NCI-H774 (cell line): ENCODE measurements at regions not wholly inside any gene's neighbourhood (a gene's known extent, or its start where the extent isn't known, plus 50 kb on each side); places are given as distances from the start of the nearest gene placed in this dataset.
"Not testable (repeated sequence)": the region's sequence is repeated elsewhere in the genome, so short reads cannot be mapped to it uniquely, and the experiment has no call there.

ENCODE experiments used
- DNase-seq: peaks from one replicate; lab custom pipeline; 2025; lab: John Stamatoyannopoulos, UW

GRCh38 chr5:15384176-15384575 is 115.8 kb upstream of the FBXL7 start:
- DNase-seq = no peak

GRCh38 chr5:15383469-15383868 is 116.5 kb upstream of the FBXL7 start:
- no peak for DNase-seq

GRCh38 chr5:15383021-15383420 is 117.0 kb upstream of the FBXL7 start:
- no peak for DNase-seq

GRCh38 chr5:15377573-15378340 is 122.2 kb upstream of the FBXL7 start:
- DNase-seq = no peak

DNA sequence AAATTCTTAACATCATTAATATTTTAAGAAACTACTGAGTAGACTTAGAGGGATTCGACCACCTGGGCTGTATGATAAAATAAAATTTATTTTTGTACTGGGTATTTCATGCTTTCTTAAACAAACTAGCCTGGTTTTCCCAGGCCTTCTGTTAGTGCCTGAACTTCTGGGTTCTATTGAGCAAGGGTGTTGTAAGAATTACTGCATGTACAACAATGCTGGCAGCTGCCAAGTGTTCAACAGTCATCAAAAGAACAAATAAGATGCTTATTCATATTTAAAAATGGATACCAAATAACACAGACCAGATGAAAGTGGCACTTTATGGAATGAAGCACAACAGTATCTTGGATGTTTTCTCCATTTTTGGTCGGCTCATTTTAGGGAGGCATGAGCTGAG is 123.2 kb upstream of the FBXL7 start:
- no peak for DNase-seq

GRCh38 chr5:15376088-15376487 is 123.9 kb upstream of the FBXL7 start:
- no peak for DNase-seq

DNA sequence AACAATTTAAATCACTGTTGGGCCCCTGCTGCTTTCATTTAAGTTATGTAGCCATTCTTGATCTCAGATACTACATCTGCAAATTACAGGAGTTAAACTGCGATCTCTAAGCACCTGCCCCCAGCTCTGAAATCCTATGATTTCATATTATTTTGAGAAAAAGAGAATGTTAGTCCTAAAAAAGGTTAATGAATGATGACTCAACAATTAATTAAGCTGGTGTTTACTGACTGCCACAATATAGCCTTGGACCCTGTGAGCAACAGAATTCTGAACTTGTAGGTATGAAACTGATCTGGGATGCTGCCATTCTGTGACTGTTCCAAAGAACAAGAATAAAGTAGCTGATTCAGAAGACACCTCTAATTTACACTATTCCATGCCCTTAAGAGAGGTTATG is 124.4 kb upstream of the FBXL7 start:
- DNase-seq = no peak

- DNase-seq = no peak
Measured at GRCh38 chr5:15374886-15375285, 125.1 kb upstream of the FBXL7 start.

- DNase-seq = no peak
Measured at GRCh38 chr5:15373151-15373550, 126.8 kb upstream of the FBXL7 start.

GRCh38 chr5:15371184-15371583 is 128.8 kb upstream of the FBXL7 start:
- DNase-seq = no peak

GRCh38 chr5:15368835-15369234 is 131.1 kb upstream of the FBXL7 start:
- no peak for DNase-seq

DNA sequence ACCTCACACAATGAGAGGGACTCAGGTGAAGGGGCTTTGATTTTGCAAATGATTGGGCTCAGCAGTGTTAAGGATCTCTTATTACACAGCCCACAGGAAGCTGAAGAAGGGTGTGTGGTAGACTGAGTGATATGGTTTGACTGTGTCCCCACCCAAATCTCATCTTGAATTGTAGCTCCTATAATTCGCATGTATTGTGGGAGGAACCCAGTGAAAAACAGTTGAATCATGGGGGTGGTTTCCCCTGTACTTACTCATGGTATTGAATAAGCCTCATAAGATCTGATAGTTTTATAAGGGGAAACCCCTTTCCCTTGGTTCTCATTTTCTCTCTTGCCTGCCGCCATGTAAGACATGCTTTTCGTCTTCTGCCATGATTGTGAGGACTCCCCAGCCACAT is 132.5 kb upstream of the FBXL7 start:
- no peak for DNase-seq

DNA sequence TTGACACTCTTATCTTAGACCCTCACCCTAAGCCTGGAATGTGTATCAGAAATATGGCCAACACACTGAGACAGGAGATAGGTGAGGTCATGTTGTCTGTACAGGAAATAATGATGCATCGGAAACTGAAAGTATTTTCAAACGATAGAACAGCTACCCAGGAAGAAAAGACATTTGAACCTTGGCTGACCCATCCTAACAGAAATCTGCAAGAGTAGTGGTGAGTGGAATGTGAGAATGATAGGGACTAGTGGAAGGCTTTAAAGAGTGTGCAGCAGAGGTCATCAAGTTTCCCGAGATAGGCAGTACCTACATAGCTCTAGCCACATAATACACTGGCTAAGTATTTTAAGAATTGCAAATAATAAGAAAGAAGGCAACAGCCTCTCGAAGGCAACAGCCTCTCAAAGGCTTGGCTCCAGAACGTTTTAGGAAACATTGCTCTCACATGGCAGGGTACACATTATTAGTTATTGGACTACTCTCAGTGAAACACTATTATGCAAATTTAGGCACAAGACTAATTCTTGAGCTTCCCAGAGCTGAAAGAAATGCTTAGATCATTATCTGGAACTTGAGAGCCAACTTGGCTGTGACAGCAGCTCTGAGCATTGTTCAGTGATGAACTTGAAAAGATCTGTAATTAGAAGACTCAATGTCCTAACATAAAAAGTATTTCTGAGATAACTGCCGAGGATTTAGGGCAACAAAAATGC is 133.1 kb upstream of the FBXL7 start:
- DNase-seq = no peak

- no peak for DNase-seq
Measured at GRCh38 chr5:15365070-15365469, 134.9 kb upstream of the FBXL7 start.

- DNase-seq = no peak
Measured at GRCh38 chr5:15363601-15364000, 136.4 kb upstream of the FBXL7 start.

- DNase-seq = not testable (repeated sequence)
Measured at GRCh38 chr5:15357092-15357453, 142.9 kb upstream of the FBXL7 start.

DNA sequence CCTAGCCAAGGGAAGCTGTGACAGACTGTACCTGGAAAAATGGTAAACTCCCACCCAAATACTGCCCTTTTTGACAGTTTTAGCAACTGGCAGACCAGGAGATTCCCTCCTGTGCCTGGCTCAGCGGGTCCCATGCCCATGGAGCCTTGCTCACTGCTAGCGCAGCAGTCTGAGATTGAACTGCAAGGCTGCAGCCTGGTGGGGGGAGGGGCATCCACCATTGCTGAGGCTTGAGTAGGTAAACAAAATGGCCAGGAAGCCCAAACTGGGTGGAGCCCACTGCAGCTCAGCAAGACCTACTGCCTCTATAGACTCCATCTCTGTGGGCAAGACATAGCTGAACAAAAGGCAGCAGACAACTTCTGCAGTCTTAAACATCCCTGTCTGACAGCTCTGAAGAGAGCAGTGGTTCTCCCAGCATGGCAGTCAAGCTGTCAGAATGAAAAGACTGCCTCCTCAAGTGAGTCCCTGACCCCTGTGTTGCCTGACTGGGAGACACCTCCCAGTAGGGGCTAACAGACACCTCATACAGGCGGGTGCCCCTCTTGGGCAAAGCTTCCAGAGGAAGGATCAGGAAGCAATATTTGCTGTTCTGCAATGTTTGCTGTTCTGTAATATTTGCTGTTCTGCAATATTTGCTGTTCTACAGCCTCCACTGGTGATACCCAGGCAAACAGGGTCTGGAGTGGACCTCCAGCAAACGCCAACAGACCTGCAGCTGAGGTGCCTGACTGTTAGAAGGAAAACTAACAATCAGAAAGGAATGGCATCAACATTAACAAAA is 143.5 kb upstream of the FBXL7 start:
- DNase-seq = not testable (repeated sequence)

DNA sequence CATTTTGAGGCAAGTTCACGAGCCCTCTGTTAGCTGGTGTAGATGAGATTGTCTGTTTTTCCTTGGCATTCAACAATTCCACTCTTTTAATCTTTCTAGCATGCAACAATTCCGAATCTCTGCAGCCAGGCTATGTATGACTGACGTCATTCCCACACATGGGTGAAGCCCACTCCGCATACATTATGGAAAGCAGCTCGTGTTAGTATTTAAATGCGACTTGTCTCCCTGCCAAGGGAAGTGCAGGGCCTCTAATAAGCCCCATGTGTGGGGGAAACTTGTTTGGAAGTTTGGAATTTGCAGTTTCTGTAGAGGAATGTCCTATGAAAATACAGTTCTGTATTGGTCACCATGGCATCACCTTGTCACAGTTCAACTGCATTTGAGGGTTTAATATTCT is 146.0 kb upstream of the FBXL7 start:
- DNase-seq = no peak

- DNase-seq = no peak
Measured at GRCh38 chr5:15353086-15353645, 146.8 kb upstream of the FBXL7 start.

- DNase-seq = no peak
Measured at GRCh38 chr5:15350614-15351013, 149.4 kb upstream of the FBXL7 start.

GRCh38 chr5:15346738-15347137 is 153.2 kb upstream of the FBXL7 start:
- no peak for DNase-seq

GRCh38 chr5:15344954-15345353 is 155.0 kb upstream of the FBXL7 start:
- no peak for DNase-seq

GRCh38 chr5:15338546-15338945 is 161.4 kb upstream of the FBXL7 start:
- DNase-seq = no peak
